ENCODE measurements at regions not wholly inside any gene's neighbourhood (a gene's known extent, or its start where the extent isn't known, plus 50 kb on each side); places are given as distances from the start of the nearest gene placed in this dataset.

DNA sequence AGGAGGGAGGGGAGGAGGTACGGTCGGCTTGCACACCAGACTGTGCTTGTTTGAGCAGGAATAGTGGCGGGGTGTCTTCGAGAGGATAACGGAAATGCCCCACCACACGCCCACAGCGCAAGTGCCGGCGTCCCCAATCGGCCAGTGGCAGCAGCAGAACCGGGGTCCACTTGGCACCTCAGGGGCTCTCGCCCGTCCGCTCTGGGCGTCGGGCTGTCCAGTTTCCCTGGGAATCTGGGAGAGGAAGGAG is 53.7 kb downstream of the CCDC54 start:
- TF ChIP-seq, protein P1, sequence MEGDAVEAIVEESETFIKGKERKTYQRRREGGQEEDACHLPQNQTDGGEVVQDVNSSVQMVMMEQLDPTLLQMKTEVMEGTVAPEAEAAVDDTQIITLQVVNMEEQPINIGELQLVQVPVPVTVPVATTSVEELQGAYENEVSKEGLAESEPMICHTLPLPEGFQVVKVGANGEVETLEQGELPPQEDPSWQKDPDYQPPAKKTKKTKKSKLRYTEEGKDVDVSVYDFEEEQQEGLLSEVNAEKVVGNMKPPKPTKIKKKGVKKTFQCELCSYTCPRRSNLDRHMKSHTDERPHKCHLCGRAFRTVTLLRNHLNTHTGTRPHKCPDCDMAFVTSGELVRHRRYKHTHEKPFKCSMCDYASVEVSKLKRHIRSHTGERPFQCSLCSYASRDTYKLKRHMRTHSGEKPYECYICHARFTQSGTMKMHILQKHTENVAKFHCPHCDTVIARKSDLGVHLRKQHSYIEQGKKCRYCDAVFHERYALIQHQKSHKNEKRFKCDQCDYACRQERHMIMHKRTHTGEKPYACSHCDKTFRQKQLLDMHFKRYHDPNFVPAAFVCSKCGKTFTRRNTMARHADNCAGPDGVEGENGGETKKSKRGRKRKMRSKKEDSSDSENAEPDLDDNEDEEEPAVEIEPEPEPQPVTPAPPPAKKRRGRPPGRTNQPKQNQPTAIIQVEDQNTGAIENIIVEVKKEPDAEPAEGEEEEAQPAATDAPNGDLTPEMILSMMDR (IDR thresholded peaks at IDR 0.05): no peak
- no peak for TF ChIP-seq POLR2AphosphoS5 (IDR thresholded peaks at IDR 0.05; ENCODE audit: insufficient read depth in 1 of 2, low read depth in 1 of 2)
- TF ChIP-seq POLR2A (IDR thresholded peaks at IDR 0.05): no peak
